H9 (cell line): ENCODE measurements at regions not wholly inside any gene's neighbourhood (a gene's known extent, or its start where the extent isn't known, plus 50 kb on each side); places are given as distances from the start of the nearest gene placed in this dataset.

Source experiments
- DNase-seq: peaks from one replicate; pipeline ENCODE4 v3.0.0-alpha.2; 2017
- H2AFZ ChIP-seq: one replicate; pipeline ENCODE4 v1.6.1; 2013; ENCODE audit warnings: mild to moderate bottlenecking, low read length, control low read depth, moderate library complexity
- H2AK5ac ChIP-seq: 2 replicates; pipeline ENCODE4 v1.6.1; 2013; ENCODE audit warnings: low read length, control low read depth, mixed read lengths; ENCODE audit not compliant: insufficient read length
- H2BK120ac ChIP-seq: one replicate; pipeline ENCODE4 v1.6.1; 2013; ENCODE audit warnings: low read depth, mild to moderate bottlenecking, low read length, control low read depth, inconsistent platforms; ENCODE audit not compliant: poor library complexity, severe bottlenecking
- H2BK12ac ChIP-seq: 2 replicates; pipeline ENCODE4 v1.6.1; 2013; ENCODE audit warnings: low read length, control low read depth, mixed read lengths, low read depth; ENCODE audit not compliant: insufficient read length
- H2BK15ac ChIP-seq: 2 replicates; pipeline ENCODE4 v1.6.1; 2013; ENCODE audit warnings: low read depth, low read length, control low read depth
- H2BK20ac ChIP-seq: one replicate; pipeline ENCODE4 v1.6.1; 2013; ENCODE audit warnings: low read depth, mild to moderate bottlenecking, low read length, control low read depth, inconsistent platforms; ENCODE audit not compliant: poor library complexity, severe bottlenecking
- H2BK5ac ChIP-seq: 2 replicates; pipeline ENCODE4 v1.6.1; 2013; ENCODE audit warnings: low read length, control low read depth, mixed read lengths; ENCODE audit not compliant: insufficient read length
- H3K14ac ChIP-seq: 2 replicates; pipeline ENCODE4 v1.6.1; 2013; ENCODE audit warnings: low read length, control low read depth; ENCODE audit not compliant: insufficient read depth
- H3K18ac ChIP-seq: 2 replicates; pipeline ENCODE4 v1.6.1; 2013; ENCODE audit warnings: low read depth, mild to moderate bottlenecking, mixed read lengths, low read length, control low read depth; ENCODE audit not compliant: insufficient read length
- H3K23ac ChIP-seq: 2 replicates; pipeline ENCODE4 v1.6.1; 2013; ENCODE audit warnings: low read length, control low read depth, mixed read lengths, low read depth; ENCODE audit not compliant: insufficient read length
- H3K23me2 ChIP-seq: 2 replicates; pipeline ENCODE4 v1.6.1; 2013; ENCODE audit warnings: low read depth, mild to moderate bottlenecking, mixed read lengths, low read length, control low read depth; ENCODE audit not compliant: insufficient read length, poor library complexity, severe bottlenecking
- H3K27ac ChIP-seq: 2 replicates; pipeline ENCODE4 v1.5.1; 2013; ENCODE audit warnings: low read length, control low read depth, mixed read lengths, low read depth; ENCODE audit not compliant: insufficient read length
- H3K27me3 ChIP-seq: 2 replicates; pipeline ENCODE4 v1.6.1; 2013; ENCODE audit warnings: low read length, control low read depth, inconsistent platforms; ENCODE audit not compliant: insufficient read depth
- H3K4ac ChIP-seq: 2 replicates; pipeline ENCODE4 v1.6.1; 2013; ENCODE audit warnings: low read depth, mild to moderate bottlenecking, control low read depth, inconsistent platforms, low read length, moderate library complexity
- H3K4me1 ChIP-seq: 2 replicates; pipeline ENCODE4 v1.6.1; 2013; ENCODE audit warnings: low read length, control low read depth, inconsistent platforms; ENCODE audit not compliant: insufficient read depth
- H3K4me2 ChIP-seq: 2 replicates; pipeline ENCODE4 v1.6.1; 2013; ENCODE audit warnings: low read length, control low read depth, mixed read lengths; ENCODE audit not compliant: insufficient read length, insufficient read depth
- H3K56ac ChIP-seq: 2 replicates; pipeline ENCODE4 v1.6.1; 2013; ENCODE audit warnings: low read depth, mild to moderate bottlenecking, mixed read lengths, low read length, control low read depth; ENCODE audit not compliant: insufficient read length
- H3K79me1 ChIP-seq: 2 replicates; pipeline ENCODE4 v1.6.1; 2013; ENCODE audit warnings: low read depth, mild to moderate bottlenecking, moderate library complexity, low read length, control low read depth, inconsistent platforms; ENCODE audit not compliant: insufficient read depth, poor library complexity, severe bottlenecking
- H3K79me2 ChIP-seq: 2 replicates; pipeline ENCODE4 v1.6.1; 2013; ENCODE audit warnings: low read length, control low read depth, inconsistent platforms; ENCODE audit not compliant: insufficient read depth
- H3K9ac ChIP-seq: 2 replicates; pipeline ENCODE4 v1.6.1; 2013; ENCODE audit warnings: low read length, control low read depth, mixed read lengths; ENCODE audit not compliant: insufficient read length; ENCODE audit errors: extremely low read depth
- H3K9me3 ChIP-seq: one replicate; pipeline ENCODE4 v1.6.1; 2013; ENCODE audit warnings: low read depth, low read length, inconsistent platforms; ENCODE audit not compliant: control insufficient read depth
- H3T11ph ChIP-seq: one replicate; pipeline ENCODE4 v1.6.1; 2013; ENCODE audit warnings: mild to moderate bottlenecking, low read length, control low read depth, inconsistent platforms
- H4K20me1 ChIP-seq: one replicate; pipeline ENCODE4 v1.6.1; 2013; ENCODE audit not compliant: control insufficient read depth, insufficient read length, insufficient read depth
- H4K5ac ChIP-seq: 2 replicates; pipeline ENCODE4 v1.6.1; 2013; ENCODE audit warnings: low read depth, mild to moderate bottlenecking, mixed read lengths, low read length, control low read depth; ENCODE audit not compliant: insufficient read length
- H4K8ac ChIP-seq: replicated peaks from 2 replicates; pipeline ENCODE4 v1.6.1; 2013; ENCODE audit warnings: low read length, control low read depth, mixed read lengths, low read depth; ENCODE audit not compliant: insufficient read length
- H4K91ac ChIP-seq: 2 replicates; pipeline ENCODE4 v1.6.1; 2013; ENCODE audit warnings: low read depth, mild to moderate bottlenecking, moderate library complexity, mixed read lengths, low read length, control low read depth; ENCODE audit not compliant: insufficient read length
- H3K27ac Mint-ChIP-seq, 3 experiments: 2 replicates in 2 of 3; 3 replicates in 1 of 3; pipeline ENCODE4 v1.8.0; 2020 to 2021; ENCODE audit warnings: mixed read lengths in 3 of 3, mild to moderate bottlenecking in 1 of 3, moderate library complexity in 1 of 3
- H3K27me3 Mint-ChIP-seq: 2 replicates; pipeline ENCODE4 v1.8.0; 2021; ENCODE audit warnings: low read depth, mild to moderate bottlenecking, moderate library complexity, mixed read lengths
- H3K36me3 Mint-ChIP-seq, 3 experiments: 2 replicates in 2 of 3; 3 replicates in 1 of 3; pipeline ENCODE4 v1.8.0; 2020 to 2021; ENCODE audit warnings: low read depth in 3 of 3, mixed read lengths in 3 of 3; ENCODE audit not compliant: insufficient read depth in 1 of 3
- H3K4me1 Mint-ChIP-seq, 2 experiments: 2 replicates each; pipeline ENCODE4 v1.8.0; 2020; ENCODE audit warnings: mixed read lengths in 2 of 2
- H3K4me3 Mint-ChIP-seq, 2 experiments: 2 replicates in 1 of 2; 3 replicates in 1 of 2; pipeline ENCODE4 v1.8.0; 2020 to 2021; ENCODE audit warnings: mild to moderate bottlenecking in 2 of 2, mixed read lengths in 2 of 2, moderate library complexity in 1 of 2
- H3K9me3 Mint-ChIP-seq, 2 experiments: 2 replicates in 1 of 2; 3 replicates in 1 of 2; pipeline ENCODE4 v1.8.0; 2020; ENCODE audit warnings: mild to moderate bottlenecking in 2 of 2, mixed read lengths in 2 of 2, moderate library complexity in 1 of 2
- WGBS: extraction: QIAGEN DNeasy Blood & Tissue Kit; methylation state at CpG from one replicate; pipeline ENCODE4 v1.1.7; 2013; ENCODE audit warnings: missing lambda C conversion rate, low lambda C conversion rate, mixed read lengths; ENCODE audit not compliant: insufficient read length; ENCODE audit errors: extremely low coverage; 5-methylcytosine and 5-hydroxymethylcytosine counted together
- TF ChIP-seq, protein P1 (sequence below): fragments of 200-600 bp; sonication (generic); conservative IDR thresholded peaks from 3 replicates; pipeline ENCODE4 v1.8.0; 2021; ENCODE audit warnings: antibody characterized with exemption, mild to moderate bottlenecking

- WGBS: no CpG with 5 or more reads among the region's 4 CpGs
- TF ChIP-seq, protein P1, sequence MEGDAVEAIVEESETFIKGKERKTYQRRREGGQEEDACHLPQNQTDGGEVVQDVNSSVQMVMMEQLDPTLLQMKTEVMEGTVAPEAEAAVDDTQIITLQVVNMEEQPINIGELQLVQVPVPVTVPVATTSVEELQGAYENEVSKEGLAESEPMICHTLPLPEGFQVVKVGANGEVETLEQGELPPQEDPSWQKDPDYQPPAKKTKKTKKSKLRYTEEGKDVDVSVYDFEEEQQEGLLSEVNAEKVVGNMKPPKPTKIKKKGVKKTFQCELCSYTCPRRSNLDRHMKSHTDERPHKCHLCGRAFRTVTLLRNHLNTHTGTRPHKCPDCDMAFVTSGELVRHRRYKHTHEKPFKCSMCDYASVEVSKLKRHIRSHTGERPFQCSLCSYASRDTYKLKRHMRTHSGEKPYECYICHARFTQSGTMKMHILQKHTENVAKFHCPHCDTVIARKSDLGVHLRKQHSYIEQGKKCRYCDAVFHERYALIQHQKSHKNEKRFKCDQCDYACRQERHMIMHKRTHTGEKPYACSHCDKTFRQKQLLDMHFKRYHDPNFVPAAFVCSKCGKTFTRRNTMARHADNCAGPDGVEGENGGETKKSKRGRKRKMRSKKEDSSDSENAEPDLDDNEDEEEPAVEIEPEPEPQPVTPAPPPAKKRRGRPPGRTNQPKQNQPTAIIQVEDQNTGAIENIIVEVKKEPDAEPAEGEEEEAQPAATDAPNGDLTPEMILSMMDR: no peak
- no peak overlapping the region for H3K4me3 Mint-ChIP-seq
Measured at GRCh38 chr3:147919496-147919895, 510.3 kb downstream of the ZIC1 start.

More at GRCh38 chr3:147919496-147919895, 510.3 kb downstream of the ZIC1 start:
- H3K9me3 Mint-ChIP-seq: no peaks in the 10 kb centered on the region
- H3K27me3 Mint-ChIP-seq: no peaks in the 10 kb centered on the region
- H3K27ac Mint-ChIP-seq: no peak overlapping the region; a peak in 1 of 7 replicates
- Histone ChIP-seq H2BK5ac (no peak overlapping the region), H3K4me1 (no peaks in the 10 kb centered on the region), H2BK15ac (no peak overlapping the region), H3K4ac (no peak overlapping the region), H3K9ac (no peak overlapping the region), H3K9me3 (no peaks in the 10 kb centered on the region), H3K79me2 (no peaks in the 10 kb centered on the region), H3K14ac (no peak overlapping the region), H3K27ac (no peak overlapping the region), H2AK5ac (no peak overlapping the region), H3K23me2 (no peaks in the 10 kb centered on the region), H4K91ac (no peak overlapping the region), H3K23ac (no peak overlapping the region), H4K8ac (no peak overlapping the region), H3K27me3 (no peaks in the 10 kb centered on the region), H4K20me1 (no peaks in the 10 kb centered on the region), H3K56ac (no peak overlapping the region), H3K18ac (no peak overlapping the region), H4K5ac (no peak overlapping the region), H2BK120ac (no peak overlapping the region), H3T11ph (no peak overlapping the region), H3K4me2 (no peak overlapping the region), H2BK12ac (no peak overlapping the region), H2BK20ac (no peak overlapping the region), H3K79me1 (no peaks in the 10 kb centered on the region), H2AFZ (no peak overlapping the region)
- H3K4me1 Mint-ChIP-seq: no peaks in the 10 kb centered on the region
- peaks cover 0 to 2% (median 0%) of the 10 kb centered on the region in 3 experiments; a peak in 1 of 7 replicates for H3K36me3 Mint-ChIP-seq
- DNase-seq: no peak
